Uterus (tissue), 3 donors: ENCODE measurements at regions not wholly inside any gene's neighbourhood (a gene's known extent, or its start where the extent isn't known, plus 50 kb on each side); places are given as distances from the start of the nearest gene placed in this dataset.
A peak's percentile ranks its signal among the peaks of the same experiment; 100 is the strongest.

Experiments
- DNase-seq, 2 donors: peaks; one replicate each; pipeline ENCODE4 v3.0.0-alpha.2; 2019 to 2020
- H3K27ac ChIP-seq, 2 donors: fragments of 200-600 bp; sonication (generic); 1 replicate in 1 of 2; 2 replicates in 1 of 2; pipeline ENCODE4 v1.5.1; 2016 to 2018
- H3K27me3 ChIP-seq, 2 donors: fragments of 200-600 bp; sonication (generic); one replicate each; pipeline ENCODE4 v1.5.1; 2018 to 2019; ENCODE audit warnings: control low read depth in 1 of 2
- H3K36me3 ChIP-seq, 2 donors: fragments of 200-600 bp; sonication (generic); one replicate each; pipeline ENCODE4 v1.5.1; 2019; ENCODE audit warnings: control low read depth in 1 of 2
- H3K4me1 ChIP-seq, 2 donors: fragments of 200-600 bp; sonication (generic); one replicate each; pipeline ENCODE4 v1.5.1; 2018 to 2019; ENCODE audit warnings: control low read depth in 1 of 2
- H3K4me3 ChIP-seq, 2 donors: fragments of 200-600 bp; sonication (generic); 1 replicate in 1 of 2; 2 replicates in 1 of 2; pipeline ENCODE4 v1.5.1; 2018 to 2019; ENCODE audit warnings: mild to moderate bottlenecking in 1 of 2
- H3K9me3 ChIP-seq, 2 donors: fragments of 200-600 bp; sonication (generic); one replicate each; pipeline ENCODE4 v1.5.1; 2019; ENCODE audit warnings: control low read depth in 1 of 2
- POLR2A ChIP-seq, 2 donors: fragments of 450-650 bp; IDR thresholded peaks; one replicate each; pipeline ENCODE4 v1.6.1; 2016; ENCODE audit warnings: antibody characterized with exemption in 2 of 2, mild to moderate bottlenecking in 1 of 2, moderate library complexity in 1 of 2
- intact Hi-C: fragments of 100-400 bp; cut with DNase I; formaldehyde crosslinking; loops from one replicate; pipeline ENCODE4 v1.15.1; 2023; ENCODE audit warnings: low total_unique reads
- TF ChIP-seq, protein P1 (sequence below), 4 experiments: fragments of 200-600 bp in 2 of 4; fragments of 450-650 bp in 2 of 4; sonication (generic) in 2 of 4; IDR thresholded peaks; one replicate each; pipeline ENCODE4 v1.5.1; 2016 to 2019; ENCODE audit warnings: antibody characterized with exemption in 4 of 4, mild to moderate bottlenecking in 2 of 4, moderate library complexity in 1 of 4
- donor health status: DM: yes; HTN: yes; CAD: no.

DNA sequence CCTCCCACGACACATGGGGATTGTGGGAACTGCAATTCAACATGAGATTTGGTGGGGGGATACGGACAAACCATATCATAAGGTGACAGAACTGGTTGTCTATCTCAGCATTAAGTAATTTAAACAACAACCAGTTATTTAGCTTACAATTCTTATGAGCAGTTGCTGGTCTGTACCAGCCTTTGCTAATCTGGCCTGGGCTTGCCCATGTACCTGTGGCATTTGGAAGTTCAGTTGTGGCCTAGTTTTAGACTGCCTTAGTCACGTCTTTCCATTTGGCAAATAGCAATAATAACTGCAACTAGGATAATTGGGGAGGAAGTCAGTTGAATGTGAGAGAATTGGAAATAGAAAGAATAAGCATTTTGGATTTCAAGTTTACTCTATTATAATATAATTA is 441.8 kb upstream of the CXADR start:
- TF ChIP-seq, protein P1, sequence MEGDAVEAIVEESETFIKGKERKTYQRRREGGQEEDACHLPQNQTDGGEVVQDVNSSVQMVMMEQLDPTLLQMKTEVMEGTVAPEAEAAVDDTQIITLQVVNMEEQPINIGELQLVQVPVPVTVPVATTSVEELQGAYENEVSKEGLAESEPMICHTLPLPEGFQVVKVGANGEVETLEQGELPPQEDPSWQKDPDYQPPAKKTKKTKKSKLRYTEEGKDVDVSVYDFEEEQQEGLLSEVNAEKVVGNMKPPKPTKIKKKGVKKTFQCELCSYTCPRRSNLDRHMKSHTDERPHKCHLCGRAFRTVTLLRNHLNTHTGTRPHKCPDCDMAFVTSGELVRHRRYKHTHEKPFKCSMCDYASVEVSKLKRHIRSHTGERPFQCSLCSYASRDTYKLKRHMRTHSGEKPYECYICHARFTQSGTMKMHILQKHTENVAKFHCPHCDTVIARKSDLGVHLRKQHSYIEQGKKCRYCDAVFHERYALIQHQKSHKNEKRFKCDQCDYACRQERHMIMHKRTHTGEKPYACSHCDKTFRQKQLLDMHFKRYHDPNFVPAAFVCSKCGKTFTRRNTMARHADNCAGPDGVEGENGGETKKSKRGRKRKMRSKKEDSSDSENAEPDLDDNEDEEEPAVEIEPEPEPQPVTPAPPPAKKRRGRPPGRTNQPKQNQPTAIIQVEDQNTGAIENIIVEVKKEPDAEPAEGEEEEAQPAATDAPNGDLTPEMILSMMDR (IDR thresholded peaks at IDR 0.05), result no peak
- TF ChIP-seq POLR2A (IDR thresholded peaks at IDR 0.05), result no peak
- H3K36me3 ChIP-seq, result no peaks in the 10 kb centered on the region
- intact Hi-C loops, result no loop called here
- H3K27ac ChIP-seq, result no peak overlapping the region
- DNase-seq, result no peak
- no peaks in the 10 kb centered on the region for H3K27me3 ChIP-seq
- no peaks in the 10 kb centered on the region for H3K4me1 ChIP-seq
- H3K4me3 ChIP-seq, result no peak overlapping the region
- no peaks in the 10 kb centered on the region for H3K9me3 ChIP-seq

DNA sequence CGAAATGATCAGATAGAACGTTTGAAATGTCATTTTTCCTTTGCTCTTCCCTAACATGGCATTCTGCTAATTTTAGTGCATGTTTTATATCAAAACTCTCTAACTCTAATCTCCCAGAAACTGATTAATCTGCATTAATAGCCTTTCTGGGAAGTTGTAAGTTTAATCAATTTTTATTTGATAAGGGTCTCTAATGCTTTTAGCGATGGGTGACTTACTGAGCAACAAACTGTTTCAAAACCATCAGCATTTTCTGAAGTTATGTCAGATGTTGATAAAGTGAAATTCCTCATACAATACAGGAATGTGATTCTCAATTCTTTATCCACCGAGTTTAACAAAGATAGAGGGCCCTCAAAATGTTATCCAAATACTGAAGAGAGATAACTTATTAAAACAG is 431.6 kb upstream of the CXADR start:
- TF ChIP-seq, protein P1 (IDR thresholded peaks at IDR 0.05), result no peak
- TF ChIP-seq POLR2A (IDR thresholded peaks at IDR 0.05), result no peak
- no peaks in the 10 kb centered on the region for H3K9me3 ChIP-seq
- DNase-seq, result no peak
- H3K4me1 ChIP-seq, result no peaks in the 10 kb centered on the region
- H3K27me3 ChIP-seq, result no peaks in the 10 kb centered on the region
- H3K27ac ChIP-seq, result no peak overlapping the region
- no peak overlapping the region for H3K4me3 ChIP-seq
- no peaks in the 10 kb centered on the region for H3K36me3 ChIP-seq
- intact Hi-C loops, result no loop called here

DNA sequence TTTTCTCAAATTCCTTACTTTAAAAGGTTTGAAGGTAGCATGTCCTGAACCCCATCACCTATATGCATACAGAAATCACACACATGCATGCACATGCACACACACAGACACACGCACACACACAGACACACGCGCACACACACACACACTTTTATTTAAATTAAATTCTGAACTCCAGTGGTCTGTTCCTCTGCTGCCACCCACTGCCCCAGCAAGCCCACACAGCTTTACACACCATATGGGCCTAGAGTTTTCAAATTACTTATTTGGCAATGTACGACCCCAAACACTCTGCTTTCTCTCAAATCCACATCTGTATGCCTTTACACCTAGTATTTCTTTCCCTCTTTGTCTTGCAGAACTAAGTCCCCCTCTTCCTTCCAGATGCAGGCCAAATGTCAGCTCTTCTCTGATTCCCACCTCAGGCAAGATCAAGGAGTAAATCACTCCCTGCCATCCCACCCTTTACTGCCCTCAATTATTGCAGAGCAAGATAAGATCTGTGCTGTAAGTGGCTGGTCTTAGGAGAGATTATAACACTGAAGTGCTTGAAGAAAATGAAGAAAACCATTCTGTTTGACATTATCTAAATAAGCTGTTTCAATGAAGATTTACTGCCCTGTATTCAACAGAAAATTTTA is 429.9 kb upstream of the CXADR start:
- no peak for DNase-seq
- H3K4me1 ChIP-seq, result no peaks in the 10 kb centered on the region
- H3K36me3 ChIP-seq, result no peaks in the 10 kb centered on the region
- no peak for TF ChIP-seq POLR2A (IDR thresholded peaks at IDR 0.05)
- TF ChIP-seq, protein P1 (IDR thresholded peaks at IDR 0.05), result no peak
- peak overlapping the region in 1 of 2 donors; percentile 1 for H3K27ac ChIP-seq
- intact Hi-C loops, result no loop called here
- no peak overlapping the region for H3K4me3 ChIP-seq
- H3K9me3 ChIP-seq, result no peaks in the 10 kb centered on the region
- H3K27me3 ChIP-seq, result no peaks in the 10 kb centered on the region

DNA sequence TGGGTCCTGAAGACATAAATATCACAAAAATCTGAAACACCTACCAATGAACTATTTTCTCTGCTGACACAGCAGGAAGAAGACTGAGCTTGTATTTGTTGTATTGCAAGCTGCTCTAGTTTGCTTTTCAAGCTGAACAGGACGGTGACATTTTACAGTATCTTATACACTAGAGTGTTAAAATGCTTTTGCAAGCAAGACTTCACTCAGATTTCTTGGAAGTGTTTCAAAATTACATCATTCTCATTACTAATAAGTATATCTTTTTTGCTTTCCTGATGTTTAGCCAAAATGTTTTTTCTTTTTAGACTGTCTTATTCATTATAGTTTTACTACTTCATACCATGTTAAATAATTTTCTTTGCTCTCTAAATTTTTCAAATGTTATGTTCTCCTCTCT is 427.1 kb upstream of the CXADR start:
- TF ChIP-seq, protein P1 (IDR thresholded peaks at IDR 0.05), result no peak
- TF ChIP-seq POLR2A (IDR thresholded peaks at IDR 0.05), result no peak
- Histone ChIP-seq H3K4me3 (no peak overlapping the region), H3K9me3 (no peaks in the 10 kb centered on the region), H3K36me3 (no peaks in the 10 kb centered on the region), H3K27ac (peak overlapping the region; percentile 34 to 86), H3K4me1 (no peaks in the 10 kb centered on the region), H3K27me3 (no peaks in the 10 kb centered on the region)
- DNase-seq, result no peak
- intact Hi-C loops, result no loop called here

DNA sequence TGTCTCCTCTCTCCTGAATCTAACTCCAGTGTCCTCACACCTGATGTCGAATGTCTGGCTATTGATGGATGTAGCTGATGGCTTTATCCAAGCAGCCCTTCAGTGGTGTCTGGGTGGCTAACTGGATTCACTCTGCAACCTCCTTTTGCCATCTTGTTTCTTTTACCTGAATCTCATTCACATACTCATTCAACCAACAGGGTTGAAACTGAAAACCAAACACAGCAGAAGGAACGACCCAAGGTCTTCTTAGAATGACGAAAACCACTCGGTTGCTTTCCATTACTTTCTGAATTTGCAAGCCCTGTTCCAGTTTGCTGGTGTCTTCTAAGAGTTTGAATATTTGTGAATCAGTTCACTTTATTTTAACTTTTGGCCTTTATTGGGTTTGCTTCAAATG is 424.3 kb upstream of the CXADR start:
- intact Hi-C loops, result no loop called here
- no peaks in the 10 kb centered on the region for H3K36me3 ChIP-seq
- no peaks in the 10 kb centered on the region for H3K9me3 ChIP-seq
- H3K4me3 ChIP-seq, result no peak overlapping the region
- H3K4me1 ChIP-seq, result no peaks in the 10 kb centered on the region
- peak overlapping the region; percentile 80 to 86 for H3K27ac ChIP-seq
- no peaks in the 10 kb centered on the region for H3K27me3 ChIP-seq
- no peak for TF ChIP-seq POLR2A (IDR thresholded peaks at IDR 0.05)
- TF ChIP-seq, protein P1 (IDR thresholded peaks at IDR 0.05), result no peak
- no peak for DNase-seq
